Testis (tissue), 2 donors: ENCODE measurements at regions not wholly inside any gene's neighbourhood (a gene's known extent, or its start where the extent isn't known, plus 50 kb on each side); places are given as distances from the start of the nearest gene placed in this dataset.

ENCODE experiments used
- DNase-seq: peaks from one replicate; pipeline ENCODE4 v3.0.0-alpha.2; 2019
- H3K27ac ChIP-seq, 2 donors: fragments of 200-600 bp; sonication (generic); one replicate each; pipeline ENCODE4 v1.5.1; 2019
- H3K27me3 ChIP-seq: fragments of 200-600 bp; sonication (generic); one replicate; pipeline ENCODE4 v1.5.1; 2019
- H3K36me3 ChIP-seq: fragments of 200-600 bp; sonication (generic); one replicate; pipeline ENCODE4 v1.5.1; 2017; ENCODE audit warnings: low read depth; ENCODE audit errors: missing control alignments
- H3K4me1 ChIP-seq: fragments of 200-600 bp; sonication (generic); one replicate; pipeline ENCODE4 v1.5.1; 2019
- H3K4me3 ChIP-seq, 2 donors: fragments of 200-600 bp; sonication (generic); one replicate each; pipeline ENCODE4 v1.5.1; 2017 to 2019
- H3K9me3 ChIP-seq: fragments of 200-600 bp; sonication (generic); one replicate; pipeline ENCODE4 v1.5.1; 2017
- CTCF ChIP-seq, 3 experiments: fragments of 450-650 bp in 2 of 3; fragments of 200-600 bp in 1 of 3; sonication (generic) in 1 of 3; IDR thresholded peaks; one replicate each; pipeline ENCODE4 v1.5.1; 2016 to 2019; ENCODE audit warnings: antibody characterized with exemption in 3 of 3, mild to moderate bottlenecking in 2 of 3, moderate library complexity in 1 of 3
- POLR2A ChIP-seq: fragments of 450-650 bp; IDR thresholded peaks from one replicate; pipeline ENCODE4 v1.6.1; 2017; ENCODE audit warnings: antibody characterized with exemption, mild to moderate bottlenecking, moderate library complexity
- WGBS, 2 donors: methylation state at CpG; one replicate each; pipeline ENCODE4 v1.1.5; 2018; 5-methylcytosine and 5-hydroxymethylcytosine counted together
- intact Hi-C: fragments of 100-400 bp; cut with DNase I; formaldehyde crosslinking; loops from one replicate; pipeline ENCODE4 v1.15.1; 2023; ENCODE audit warnings: low total_unique reads

GRCh38 chr13:61756031-61756430 is 340.4 kb upstream of the PCDH20 start:
- DNase-seq, result no peak
- TF ChIP-seq POLR2A, result no peak
- TF ChIP-seq CTCF (IDR thresholded peaks at IDR 0.05), result no peak
- Histone ChIP-seq H3K27ac (no peak overlapping the region), H3K4me1 (no peaks in the 10 kb centered on the region), H3K27me3 (no peaks in the 10 kb centered on the region), H3K4me3 (no peak overlapping the region), H3K36me3 (no peaks in the 10 kb centered on the region), H3K9me3 (no peaks in the 10 kb centered on the region)
- WGBS, 2 donors, result 87 to 88% methylated on average over 1 of the region's 1 CpG
- intact Hi-C loops, result no loop called here

- Histone ChIP-seq H3K36me3 (no peaks in the 10 kb centered on the region), H3K4me3 (no peak overlapping the region), H3K27ac (no peak overlapping the region), H3K4me1 (no peaks in the 10 kb centered on the region), H3K9me3 (no peaks in the 10 kb centered on the region), H3K27me3 (no peaks in the 10 kb centered on the region)
- TF ChIP-seq POLR2A, result no peak
- no peak for TF ChIP-seq CTCF (IDR thresholded peaks at IDR 0.05)
- intact Hi-C loops, result no loop called here
- DNase-seq, result no peak
These were observed 335.4 kb upstream of the PCDH20 start for GRCh38 chr13:61751039-61751438.

- no peak for TF ChIP-seq POLR2A
- TF ChIP-seq CTCF (IDR thresholded peaks at IDR 0.05), result no peak
- intact Hi-C loops, result no loop called here
- no peaks in the 10 kb centered on the region for H3K4me1 ChIP-seq
- WGBS, 2 donors, result 62 to 69% methylated on average over 2 of the region's 2 CpGs
- H3K4me3 ChIP-seq, result no peak overlapping the region
- no peak overlapping the region for H3K27ac ChIP-seq
- H3K9me3 ChIP-seq, result no peaks in the 10 kb centered on the region
- no peaks in the 10 kb centered on the region for H3K36me3 ChIP-seq
- DNase-seq, result no peak
- H3K27me3 ChIP-seq, result no peaks in the 10 kb centered on the region
These were observed 322.6 kb upstream of the PCDH20 start for GRCh38 chr13:61738236-61738750.

GRCh38 chr13:61734683-61735082 is 319.0 kb upstream of the PCDH20 start:
- H3K27ac ChIP-seq, result no peak overlapping the region
- TF ChIP-seq POLR2A (no peak), CTCF (IDR thresholded peaks at IDR 0.05) (no peak)
- H3K4me1 ChIP-seq, result no peaks in the 10 kb centered on the region
- H3K36me3 ChIP-seq, result no peaks in the 10 kb centered on the region
- DNase-seq, result no peak
- H3K27me3 ChIP-seq, result no peaks in the 10 kb centered on the region
- intact Hi-C loops, result no loop called here
- WGBS, 2 donors, result 92 to 97% methylated on average over 1 of the region's 1 CpG
- no peaks in the 10 kb centered on the region for H3K9me3 ChIP-seq
- no peak overlapping the region for H3K4me3 ChIP-seq

GRCh38 chr13:61728471-61728870 is 312.8 kb upstream of the PCDH20 start:
- no peak for DNase-seq
- H3K27me3 ChIP-seq, result no peaks in the 10 kb centered on the region
- H3K9me3 ChIP-seq, result no peaks in the 10 kb centered on the region
- H3K36me3 ChIP-seq, result no peaks in the 10 kb centered on the region
- intact Hi-C loops, result no loop called here
- TF ChIP-seq CTCF (IDR thresholded peaks at IDR 0.05), result no peak
- TF ChIP-seq POLR2A, result no peak
- no peak overlapping the region for H3K27ac ChIP-seq
- H3K4me3 ChIP-seq, result no peak overlapping the region
- H3K4me1 ChIP-seq, result no peaks in the 10 kb centered on the region
- 46 to 48% methylated on average over 1 of the region's 1 CpG for WGBS, 2 donors
